Fibroblast of the aortic adventitia (primary cell): ENCODE measurements at regions not wholly inside any gene's neighbourhood (a gene's known extent, or its start where the extent isn't known, plus 50 kb on each side); places are given as distances from the start of the nearest gene placed in this dataset.

Source experiments
- DNase-seq: peaks from one replicate; pipeline ENCODE4 v3.0.0-alpha.2; 2010; ENCODE audit warnings: low read depth
- H3K4me3 ChIP-seq: 2 replicates; pipeline ENCODE4 v1.5.1; 2011; ENCODE audit warnings: low read depth, mild to moderate bottlenecking, control low read depth, low read length, moderate library complexity
- TF ChIP-seq, protein P1 (sequence below): IDR thresholded peaks from 2 replicates; pipeline ENCODE4 v1.5.1; 2011; ENCODE audit warnings: mild to moderate bottlenecking, low read length, control low read depth, inconsistent platforms; ENCODE audit not compliant: insufficient read depth

DNA sequence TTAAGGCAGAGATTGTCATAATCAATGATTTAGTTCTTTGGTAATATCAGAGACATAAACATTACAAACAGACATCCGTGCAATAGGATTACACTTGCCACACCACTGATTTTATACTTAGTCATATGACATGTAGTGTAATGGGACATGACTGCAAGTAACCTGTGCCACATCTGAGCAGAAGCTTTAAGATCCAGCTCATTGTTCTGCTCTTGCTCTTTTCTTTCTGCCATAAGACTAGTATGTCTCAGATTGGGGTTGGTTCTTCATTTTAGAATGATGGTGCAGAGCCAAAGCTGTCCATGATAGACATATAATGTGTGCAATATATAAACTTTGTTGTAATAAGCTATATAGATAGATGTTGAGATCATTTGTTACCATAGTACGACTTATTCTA is 119.7 kb upstream of the SEMA3A start:
- H3K4me3 ChIP-seq, result no peak overlapping the region
- TF ChIP-seq, protein P1, sequence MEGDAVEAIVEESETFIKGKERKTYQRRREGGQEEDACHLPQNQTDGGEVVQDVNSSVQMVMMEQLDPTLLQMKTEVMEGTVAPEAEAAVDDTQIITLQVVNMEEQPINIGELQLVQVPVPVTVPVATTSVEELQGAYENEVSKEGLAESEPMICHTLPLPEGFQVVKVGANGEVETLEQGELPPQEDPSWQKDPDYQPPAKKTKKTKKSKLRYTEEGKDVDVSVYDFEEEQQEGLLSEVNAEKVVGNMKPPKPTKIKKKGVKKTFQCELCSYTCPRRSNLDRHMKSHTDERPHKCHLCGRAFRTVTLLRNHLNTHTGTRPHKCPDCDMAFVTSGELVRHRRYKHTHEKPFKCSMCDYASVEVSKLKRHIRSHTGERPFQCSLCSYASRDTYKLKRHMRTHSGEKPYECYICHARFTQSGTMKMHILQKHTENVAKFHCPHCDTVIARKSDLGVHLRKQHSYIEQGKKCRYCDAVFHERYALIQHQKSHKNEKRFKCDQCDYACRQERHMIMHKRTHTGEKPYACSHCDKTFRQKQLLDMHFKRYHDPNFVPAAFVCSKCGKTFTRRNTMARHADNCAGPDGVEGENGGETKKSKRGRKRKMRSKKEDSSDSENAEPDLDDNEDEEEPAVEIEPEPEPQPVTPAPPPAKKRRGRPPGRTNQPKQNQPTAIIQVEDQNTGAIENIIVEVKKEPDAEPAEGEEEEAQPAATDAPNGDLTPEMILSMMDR, result no peak
- DNase-seq, result no peak

- TF ChIP-seq, protein P1, result no peak
- DNase-seq, result no peak
- no peak overlapping the region for H3K4me3 ChIP-seq
Measured at GRCh38 chr7:84304407-84304806, 109.8 kb upstream of the SEMA3A start.

DNA sequence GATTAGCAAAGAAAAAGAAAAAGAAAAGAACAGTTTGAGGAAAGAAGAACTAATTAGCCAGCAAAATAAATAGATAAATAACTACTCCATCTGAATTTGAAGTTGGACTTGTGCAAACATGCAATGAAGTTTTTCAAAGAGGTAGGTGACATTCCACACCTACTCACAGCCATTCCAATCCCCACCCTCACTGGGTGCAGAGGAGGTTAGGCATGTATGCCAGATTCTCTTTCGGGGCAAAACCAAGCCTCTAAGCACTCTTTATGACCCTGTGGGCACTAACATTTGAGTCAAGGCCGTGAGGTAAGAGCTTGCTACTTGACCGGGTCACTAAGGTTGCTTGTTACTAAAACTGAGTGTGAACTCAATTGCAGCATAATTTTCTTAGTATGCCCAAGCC is 108.4 kb upstream of the SEMA3A start:
- TF ChIP-seq, protein P1, result no peak
- H3K4me3 ChIP-seq, result no peak overlapping the region
- DNase-seq, result no peak

DNA sequence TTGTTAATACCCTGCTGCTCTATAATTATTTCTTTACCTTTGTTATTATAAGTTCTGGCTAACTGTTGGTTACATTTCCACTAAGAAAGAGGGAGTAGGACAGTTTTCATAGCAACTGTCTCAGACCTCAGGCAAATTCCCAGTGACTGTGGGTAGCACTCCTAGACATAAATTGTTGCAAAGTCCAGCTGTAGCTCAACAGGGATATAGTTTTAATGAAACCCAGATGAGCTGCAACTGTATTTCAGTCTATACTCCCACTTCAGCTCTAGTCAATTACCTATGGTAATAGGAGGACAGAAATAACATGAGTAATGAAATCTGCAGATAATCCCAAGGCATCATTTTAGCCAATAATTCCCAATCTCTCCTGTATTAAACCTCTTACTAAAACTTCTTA is 103.0 kb upstream of the SEMA3A start:
- DNase-seq, result no peak
- TF ChIP-seq, protein P1, result no peak

GRCh38 chr7:84294847-84295455 is 100.4 kb upstream of the SEMA3A start:
- DNase-seq, result peak; percentile 24
- H3K4me3 ChIP-seq, result no peak overlapping the region
- TF ChIP-seq, protein P1, result no peak

More for the DNA sequence above, 103.0 kb upstream of the SEMA3A start:
- H3K4me3 ChIP-seq, result no peak overlapping the region

DNA sequence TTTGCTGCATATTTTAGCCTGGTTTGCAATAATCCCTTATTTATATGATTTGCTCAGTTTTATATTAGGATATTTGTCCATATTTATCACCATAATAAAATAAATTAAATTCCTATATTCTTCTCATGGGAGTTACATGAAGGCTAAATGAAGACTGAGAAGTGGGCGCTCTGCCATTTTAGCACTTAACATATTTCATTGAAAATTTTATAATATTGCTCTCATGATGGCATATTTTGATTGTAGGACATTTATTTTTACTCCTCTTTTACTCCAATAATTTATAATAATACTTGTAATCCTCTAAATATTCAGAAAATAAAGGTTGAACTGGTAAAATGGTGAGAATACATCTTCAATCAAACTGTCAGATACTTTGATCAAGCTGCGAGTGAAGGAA is 99.8 kb upstream of the SEMA3A start:
- TF ChIP-seq, protein P1, result no peak
- H3K4me3 ChIP-seq, result no peak overlapping the region
- DNase-seq, result no peak

- TF ChIP-seq, protein P1, result no peak
- no peak overlapping the region for H3K4me3 ChIP-seq
- DNase-seq, result no peak
Measured at GRCh38 chr7:84291756-84292155, 97.2 kb upstream of the SEMA3A start.
